Thyroid gland (tissue), 4 donors: ENCODE measurements at regions not wholly inside any gene's neighbourhood (a gene's known extent, or its start where the extent isn't known, plus 50 kb on each side); places are given as distances from the start of the nearest gene placed in this dataset.
A peak's percentile ranks its signal among the peaks of the same experiment; 100 is the strongest.
"Not testable (repeated sequence)": the region's sequence is repeated elsewhere in the genome, so short reads cannot be mapped to it uniquely, and the experiment has no call there.

Experiments used
- DNase-seq, 2 donors: peaks; one replicate each; pipeline ENCODE4 v3.0.0-alpha.2; 2019
- H3K27ac ChIP-seq, 3 donors: fragments of 200-600 bp; sonication (generic); 1 replicate in 2 of 3; 2 replicates in 1 of 3; pipeline ENCODE4 v1.5.1; 2016 to 2019; ENCODE audit warnings: mild to moderate bottlenecking in 1 of 3, moderate library complexity in 1 of 3
- H3K27me3 ChIP-seq: fragments of 200-600 bp; sonication (generic); one replicate; pipeline ENCODE4 v1.5.1; 2019
- H3K36me3 ChIP-seq, 2 donors: fragments of 200-600 bp; sonication (generic); one replicate each; pipeline ENCODE4 v1.5.1; 2016 to 2019
- H3K4me1 ChIP-seq, 2 donors: fragments of 200-600 bp; sonication (generic); one replicate each; pipeline ENCODE4 v1.5.1; 2017 to 2019
- H3K4me3 ChIP-seq, 3 donors: fragments of 200-600 bp; sonication (generic); replicated peaks in 1 of 3; 1 replicate in 2 of 3; 2 replicates in 1 of 3; pipeline ENCODE4 v1.5.1; 2016; ENCODE audit warnings: mild to moderate bottlenecking in 1 of 3
- H3K9me3 ChIP-seq: fragments of 200-600 bp; sonication (generic); one replicate; pipeline ENCODE4 v1.5.1; 2017
- CTCF ChIP-seq, 6 experiments: fragments of 200-600 bp in 3 of 6; fragments of 450-650 bp in 3 of 6; sonication (generic) in 3 of 6; IDR thresholded peaks; one replicate each; pipeline ENCODE4 v1.5.1; 2016 to 2019; ENCODE audit warnings: antibody characterized with exemption in 6 of 6, mild to moderate bottlenecking in 2 of 6, inconsistent platforms in 1 of 6, moderate library complexity in 1 of 6
- POLR2A ChIP-seq, 2 donors: fragments of 450-650 bp; IDR thresholded peaks; one replicate each; pipeline ENCODE4 v1.6.1; 2017; ENCODE audit warnings: antibody characterized with exemption in 2 of 2, mild to moderate bottlenecking in 2 of 2, moderate library complexity in 1 of 2
- WGBS, 2 donors: methylation state at CpG; one replicate each; pipeline ENCODE4 v1.1.5; 2017; 5-methylcytosine and 5-hydroxymethylcytosine counted together
- intact Hi-C: fragments of 100-400 bp; cut with DNase I; formaldehyde crosslinking; loops from one replicate; pipeline ENCODE4 v1.15.1; 2023

GRCh38 chr4:9703391-9703790, 78.0 kb upstream of the DRD5 start:
- Histone ChIP-seq H3K36me3 (no peaks in the 10 kb centered on the region), H3K4me3 (no peak overlapping the region), H3K4me1 (no peaks in the 10 kb centered on the region), H3K27ac (no peak overlapping the region), H3K9me3 (no peaks in the 10 kb centered on the region), H3K27me3 (no peaks in the 10 kb centered on the region)
- WGBS, 2 donors, result 14 to 17% methylated on average over 11 of the region's 11 CpGs
- TF ChIP-seq POLR2A (IDR thresholded peaks at IDR 0.05) (no peak), CTCF (IDR thresholded peaks at IDR 0.05) (peak; percentile 41 to 65 (median 47))
- peak; percentile 51 to 64 for DNase-seq
- intact Hi-C loops, result loop anchor here (10.0 kb wide), 1 partner anchor 311 kb away; no protein-coding TSS in a partner anchor

DNA sequence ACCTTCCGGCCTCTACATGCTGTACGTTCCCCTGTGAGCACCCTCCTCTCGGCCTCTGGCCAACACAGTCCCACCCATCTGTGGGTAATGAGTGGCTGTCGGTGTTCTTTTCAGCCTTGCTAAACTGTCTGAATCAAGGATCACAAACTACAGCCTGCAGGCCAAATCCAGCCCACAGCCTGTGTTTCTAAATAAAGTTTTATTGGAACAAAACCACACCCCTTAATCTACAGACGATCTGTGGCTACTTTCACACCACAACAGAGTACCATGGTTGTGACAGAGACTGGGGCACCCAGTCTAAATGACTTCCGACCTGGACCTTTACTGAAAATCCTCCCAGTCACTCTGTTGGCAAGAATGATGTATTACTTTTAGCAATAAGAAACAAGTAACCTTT, 77.3 kb upstream of the DRD5 start:
- not testable (repeated sequence) for DNase-seq, H3K27ac ChIP-seq, H3K4me3 ChIP-seq, H3K36me3 ChIP-seq, H3K9me3 ChIP-seq, H3K4me1 ChIP-seq, H3K27me3 ChIP-seq
- 94 to 95% methylated on average over 6 of the region's 6 CpGs for WGBS, 2 donors
- intact Hi-C loops, result loop anchor here (10.0 kb wide), 1 partner anchor 311 kb away; no protein-coding TSS in a partner anchor

- TF ChIP-seq CTCF (IDR thresholded peaks at IDR 0.05) (no peak), POLR2A (IDR thresholded peaks at IDR 0.05) (no peak)
- H3K27ac ChIP-seq, result no peak overlapping the region
- no peaks in the 10 kb centered on the region for H3K9me3 ChIP-seq
- H3K36me3 ChIP-seq, result no peaks in the 10 kb centered on the region
- intact Hi-C loops, result loop anchor here (10.0 kb wide), 1 partner anchor 310 kb away; no protein-coding TSS in a partner anchor
- no peak overlapping the region for H3K4me3 ChIP-seq
- no peaks in the 10 kb centered on the region for H3K4me1 ChIP-seq
- no peak for DNase-seq
- WGBS, 2 donors, result 77 to 78% methylated on average over 8 to 10 of the region's 13 CpGs
- H3K27me3 ChIP-seq, result no peaks in the 10 kb centered on the region
These were observed 76.7 kb upstream of the DRD5 start for GRCh38 chr4:9704551-9705332.

DNA sequence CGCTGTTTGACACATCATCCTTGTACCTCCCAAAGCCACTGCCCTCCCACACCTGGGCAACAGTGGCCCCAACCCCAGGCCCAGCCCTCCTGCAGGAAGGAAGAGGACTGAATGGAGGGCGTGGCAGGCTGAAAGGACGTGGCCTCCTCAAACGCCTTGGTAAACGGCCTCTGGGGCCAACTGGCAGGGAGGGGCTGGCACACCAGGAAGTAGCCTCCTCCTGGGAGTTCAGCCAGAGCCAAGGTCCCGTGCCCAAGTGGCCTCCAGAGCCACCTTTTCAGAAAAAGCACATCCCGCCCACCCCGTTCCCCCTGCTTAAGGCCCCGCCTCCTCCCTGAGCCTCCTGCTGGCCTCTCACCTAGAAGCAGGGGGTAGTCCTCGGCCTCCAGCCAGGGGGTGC, 74.2 kb upstream of the DRD5 start:
- H3K36me3 ChIP-seq, H3K4me1 ChIP-seq, H3K27ac ChIP-seq, H3K9me3 ChIP-seq, H3K27me3 ChIP-seq, H3K4me3 ChIP-seq: not testable (repeated sequence)
- intact Hi-C loops, result loop anchor here (10.0 kb wide), 1 partner anchor 308 kb away; no protein-coding TSS in a partner anchor
- 31 to 34% methylated on average over 6 to 10 of the region's 10 CpGs for WGBS, 2 donors
- peak; percentile 28 to 36 for DNase-seq

GRCh38 chr4:9707936-9708335, 73.5 kb upstream of the DRD5 start:
- intact Hi-C loops, result loop anchor here (10.0 kb wide), 1 partner anchor 307 kb away; no protein-coding TSS in a partner anchor
- not testable (repeated sequence) for H3K27ac ChIP-seq, H3K4me3 ChIP-seq, H3K9me3 ChIP-seq, H3K36me3 ChIP-seq, H3K27me3 ChIP-seq, DNase-seq, H3K4me1 ChIP-seq
- WGBS, 2 donors, result 96 to 100% methylated on average over 3 to 9 of the region's 15 CpGs

DNA sequence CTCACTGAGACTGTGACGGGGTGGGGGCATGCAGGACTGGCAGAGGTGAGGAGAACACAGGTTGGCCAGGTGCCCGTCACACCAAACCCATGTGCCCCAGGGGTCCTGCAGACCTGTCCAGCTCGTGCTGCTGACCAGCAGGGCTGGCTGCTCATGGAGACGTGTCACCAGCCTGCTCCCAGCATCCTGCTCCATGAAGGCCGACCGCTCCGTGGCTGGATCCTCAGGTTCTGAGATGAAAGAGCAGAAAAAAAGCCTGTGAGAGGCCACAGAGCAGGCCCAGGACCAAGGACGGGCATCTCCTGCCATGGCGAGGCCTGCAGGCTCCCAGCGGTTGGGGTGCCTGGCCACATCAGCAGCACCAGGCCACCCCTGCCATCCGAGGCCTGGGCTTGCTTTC, 71.7 kb upstream of the DRD5 start:
- Histone ChIP-seq H3K36me3 (no peaks in the 10 kb centered on the region), H3K27ac (no peak overlapping the region), H3K9me3 (no peaks in the 10 kb centered on the region), H3K4me3 (no peak overlapping the region), H3K27me3 (no peaks in the 10 kb centered on the region), H3K4me1 (no peaks in the 10 kb centered on the region)
- intact Hi-C loops, result loop anchor here (10.0 kb wide), 1 partner anchor 305 kb away; no protein-coding TSS in a partner anchor
- no peak for DNase-seq
- TF ChIP-seq POLR2A (IDR thresholded peaks at IDR 0.05) (no peak), CTCF (IDR thresholded peaks at IDR 0.05) (no peak)
- 93 to 95% methylated on average over 10 to 11 of the region's 11 CpGs for WGBS, 2 donors

- DNase-seq, H3K27ac ChIP-seq, H3K4me1 ChIP-seq, H3K4me3 ChIP-seq, H3K27me3 ChIP-seq, H3K36me3 ChIP-seq, intact Hi-C loops, H3K9me3 ChIP-seq: not testable (repeated sequence)
- WGBS, 2 donors, result 90 to 93% methylated on average over 2 of the region's 2 CpGs
These were observed 66.2 kb upstream of the DRD5 start for GRCh38 chr4:9715271-9715670.
